Fibroblast of mammary gland (primary cell): ENCODE measurements at regions not wholly inside any gene's neighbourhood (a gene's known extent, or its start where the extent isn't known, plus 50 kb on each side); places are given as distances from the start of the nearest gene placed in this dataset.

ENCODE experiments used
- DNase-seq: peaks from one replicate; pipeline ENCODE4 v3.0.0-alpha.2; 2010; ENCODE audit warnings: low read depth
- H3K4me3 ChIP-seq: 2 replicates; pipeline ENCODE4 v1.5.1; 2011; ENCODE audit warnings: low read depth, mild to moderate bottlenecking, low read length, moderate library complexity; ENCODE audit not compliant: control insufficient read depth
- TF ChIP-seq, protein P1 (sequence below): conservative IDR thresholded peaks from 2 replicates; pipeline ENCODE4 v1.5.1; 2011; ENCODE audit warnings: low read depth, low read length, inconsistent platforms; ENCODE audit not compliant: control insufficient read depth, insufficient read depth

DNA sequence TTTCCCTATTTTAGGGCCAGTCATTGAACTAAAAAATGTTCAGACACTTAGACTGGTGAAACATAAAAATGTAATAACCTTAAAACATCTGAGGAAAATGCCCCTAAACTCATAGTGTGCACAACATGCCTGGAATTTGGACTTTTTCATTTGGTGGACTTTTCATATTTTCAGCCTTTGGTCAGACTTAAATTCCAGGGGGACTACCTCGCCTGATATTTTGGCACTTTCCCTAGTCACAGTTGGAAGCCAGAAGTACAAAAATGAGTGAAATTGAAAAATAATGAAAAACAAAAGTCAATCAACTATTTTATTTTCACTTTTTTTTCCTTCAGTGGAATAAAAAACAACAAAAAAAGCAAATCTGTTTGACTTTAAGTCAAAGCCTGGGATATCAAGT lies 256.2 kb downstream of the ACTL7B start:
- DNase-seq, result no peak

DNA sequence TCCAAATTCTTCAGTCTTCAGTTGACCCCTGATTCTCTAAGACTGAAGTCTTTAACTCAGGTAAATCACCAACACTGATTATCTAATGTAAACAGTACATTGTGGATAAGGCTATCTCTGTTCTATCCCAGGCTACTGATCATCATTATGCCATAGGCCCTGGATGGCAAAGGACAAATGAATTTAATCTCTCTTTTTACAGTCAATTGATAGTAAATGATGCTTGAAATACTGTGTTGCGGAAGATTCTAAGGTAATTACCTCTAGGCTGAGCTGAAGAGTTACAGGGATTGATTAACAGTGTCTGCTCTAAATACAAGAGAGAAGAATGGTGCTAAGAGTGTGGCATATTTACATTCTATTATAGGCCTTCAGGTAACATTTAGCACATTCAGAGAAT lies 264.7 kb downstream of the ACTL7B start:
- H3K4me3 ChIP-seq, result no peak overlapping the region
- TF ChIP-seq, protein P1, sequence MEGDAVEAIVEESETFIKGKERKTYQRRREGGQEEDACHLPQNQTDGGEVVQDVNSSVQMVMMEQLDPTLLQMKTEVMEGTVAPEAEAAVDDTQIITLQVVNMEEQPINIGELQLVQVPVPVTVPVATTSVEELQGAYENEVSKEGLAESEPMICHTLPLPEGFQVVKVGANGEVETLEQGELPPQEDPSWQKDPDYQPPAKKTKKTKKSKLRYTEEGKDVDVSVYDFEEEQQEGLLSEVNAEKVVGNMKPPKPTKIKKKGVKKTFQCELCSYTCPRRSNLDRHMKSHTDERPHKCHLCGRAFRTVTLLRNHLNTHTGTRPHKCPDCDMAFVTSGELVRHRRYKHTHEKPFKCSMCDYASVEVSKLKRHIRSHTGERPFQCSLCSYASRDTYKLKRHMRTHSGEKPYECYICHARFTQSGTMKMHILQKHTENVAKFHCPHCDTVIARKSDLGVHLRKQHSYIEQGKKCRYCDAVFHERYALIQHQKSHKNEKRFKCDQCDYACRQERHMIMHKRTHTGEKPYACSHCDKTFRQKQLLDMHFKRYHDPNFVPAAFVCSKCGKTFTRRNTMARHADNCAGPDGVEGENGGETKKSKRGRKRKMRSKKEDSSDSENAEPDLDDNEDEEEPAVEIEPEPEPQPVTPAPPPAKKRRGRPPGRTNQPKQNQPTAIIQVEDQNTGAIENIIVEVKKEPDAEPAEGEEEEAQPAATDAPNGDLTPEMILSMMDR, result no peak
- no peak for DNase-seq

More for the DNA sequence above, 256.2 kb downstream of the ACTL7B start:
- H3K4me3 ChIP-seq, result no peak overlapping the region
- TF ChIP-seq, protein P1, result no peak

DNA sequence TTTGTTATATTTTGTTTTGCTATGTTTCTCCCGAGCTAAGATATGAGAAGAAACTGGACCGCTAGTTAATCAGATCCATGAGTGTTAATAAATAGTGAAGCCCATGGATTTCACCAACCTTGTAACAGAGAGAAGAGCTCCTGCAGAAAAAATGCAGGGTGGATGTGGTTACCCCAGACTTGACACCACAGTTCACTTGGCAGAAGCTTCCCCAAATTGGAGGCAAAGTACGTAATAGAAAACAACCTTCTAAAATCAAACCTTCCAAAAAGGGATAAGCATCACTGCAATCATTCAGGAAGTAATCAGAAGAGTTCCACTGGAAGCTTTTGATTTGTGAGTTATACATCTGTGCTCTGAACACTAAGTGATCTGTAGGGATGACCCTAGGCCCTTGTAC lies 267.5 kb downstream of the ACTL7B start:
- TF ChIP-seq, protein P1, result no peak
- H3K4me3 ChIP-seq, result no peak overlapping the region
- no peak for DNase-seq

DNA sequence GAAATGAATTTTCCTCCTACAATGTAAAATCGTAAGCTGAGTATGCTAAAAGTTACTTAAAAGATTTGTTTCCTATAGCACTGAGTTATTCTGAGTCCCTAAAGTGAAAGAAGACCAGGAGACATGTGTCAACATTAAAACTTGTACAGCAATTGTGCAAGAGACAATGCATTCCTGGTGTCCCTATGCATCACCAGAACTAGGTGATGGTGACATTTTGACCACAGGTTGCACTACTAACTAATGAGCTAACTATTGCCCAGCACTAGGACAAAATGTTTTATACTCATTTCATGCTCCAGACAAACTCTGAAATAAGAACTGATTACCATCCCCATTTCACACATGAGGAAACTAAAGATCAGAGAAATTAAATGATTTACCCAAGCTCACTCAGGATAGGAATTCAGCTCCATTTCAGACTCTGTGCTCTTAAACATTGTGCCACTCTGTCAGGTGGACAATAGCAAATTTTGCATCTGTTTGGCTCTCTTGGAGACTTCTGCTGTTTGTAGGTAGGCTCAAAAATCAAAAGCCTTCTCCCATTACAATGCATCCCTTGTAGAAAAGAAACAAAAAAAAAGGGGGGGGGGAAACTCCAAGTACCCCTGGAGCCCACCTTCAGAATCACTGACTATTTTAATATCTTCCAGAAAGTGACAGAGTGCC lies 269.2 kb downstream of the ACTL7B start:
- H3K4me3 ChIP-seq, result no peak overlapping the region
- DNase-seq, result peak; percentile 52
- TF ChIP-seq, protein P1, result no peak

DNA sequence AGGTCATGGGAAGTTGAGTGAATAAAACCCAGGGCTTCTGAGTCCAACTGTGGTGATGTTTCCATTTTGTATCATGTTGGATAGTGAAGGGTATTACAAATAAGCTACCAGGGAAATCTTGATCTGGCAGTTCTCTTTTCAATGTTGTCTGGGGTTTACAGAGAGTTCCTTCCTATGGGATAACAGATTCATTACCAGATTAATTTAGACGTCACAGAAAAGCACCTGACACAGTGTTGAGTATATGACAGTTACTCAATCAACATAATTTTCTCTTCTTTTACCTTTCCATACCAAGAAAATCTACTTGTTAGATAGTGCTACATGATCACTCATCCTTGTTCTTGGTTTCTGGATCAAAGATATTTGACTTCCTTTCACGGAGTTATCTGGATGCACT lies 270.9 kb downstream of the ACTL7B start:
- H3K4me3 ChIP-seq, result no peak overlapping the region
- no peak for DNase-seq
- TF ChIP-seq, protein P1, result no peak

DNA sequence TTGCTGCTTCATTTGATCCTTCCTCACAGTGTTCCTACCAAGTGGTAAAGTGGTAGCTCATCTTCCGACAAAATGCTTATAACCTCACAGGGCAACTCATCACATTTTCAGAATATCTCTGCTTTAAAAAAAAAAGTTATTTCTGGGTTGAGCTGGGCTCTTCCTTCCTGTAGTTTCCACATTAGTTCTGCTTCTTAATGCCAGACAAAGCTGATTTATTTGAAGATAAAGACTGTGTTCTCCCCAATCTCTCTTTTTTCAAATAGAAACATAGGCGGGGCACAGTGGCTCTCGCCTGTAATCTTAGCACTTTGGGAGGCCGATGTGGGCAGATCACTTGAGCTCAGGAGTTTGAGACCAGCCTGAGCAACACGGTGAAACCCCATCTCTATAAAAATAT lies 273.1 kb downstream of the ACTL7B start:
- no peak overlapping the region for H3K4me3 ChIP-seq
- no peak for DNase-seq
- TF ChIP-seq, protein P1, result no peak

DNA sequence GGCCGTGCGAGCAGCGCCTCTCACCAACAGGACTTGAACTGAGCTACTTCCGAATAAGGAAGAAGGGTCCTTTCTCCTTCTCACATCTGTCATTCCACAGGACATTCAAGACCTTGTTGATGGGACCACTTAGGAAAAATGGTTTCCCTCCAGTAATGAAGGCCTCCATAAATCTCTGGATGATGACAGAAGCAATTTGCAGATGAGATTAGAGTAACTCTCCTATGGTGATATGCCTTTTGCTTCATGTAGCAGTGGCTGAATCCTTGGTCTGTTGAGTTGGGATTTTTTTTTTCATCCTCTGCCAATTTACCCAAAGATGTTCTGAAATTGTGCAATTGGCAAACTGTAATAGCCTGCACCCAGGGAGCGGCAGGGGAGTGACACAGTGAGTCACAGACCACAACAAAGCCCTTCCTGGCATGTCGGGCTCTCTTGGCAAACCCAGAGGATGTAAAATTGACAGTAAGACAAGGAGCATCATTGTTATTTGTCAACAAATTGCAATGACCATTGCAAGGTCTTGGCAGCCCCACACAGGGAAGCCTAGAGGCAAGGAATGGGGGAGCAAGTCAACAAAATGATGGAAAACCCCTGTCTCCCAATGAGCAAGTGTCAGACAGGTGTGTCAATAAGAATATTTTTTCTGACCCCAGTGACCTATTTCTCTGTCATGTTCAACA lies 275.9 kb downstream of the ACTL7B start:
- DNase-seq, result peak; percentile 57
- TF ChIP-seq, protein P1, result no peak
- H3K4me3 ChIP-seq, result no peak overlapping the region
